ENCODE measurements at regions not wholly inside any gene's neighbourhood (a gene's known extent, or its start where the extent isn't known, plus 50 kb on each side); places are given as distances from the start of the nearest gene placed in this dataset.

GRCh38 chr9:13020146-13021040 lies 245.6 kb downstream of the LURAP1L start:
- TF ChIP-seq CTCF (IDR thresholded peaks at IDR 0.05; ENCODE audit: partially characterized antibody, unreplicated experiment): no peak
- Mint-ChIP-seq H3K27ac (ENCODE audit: unreplicated experiment) (no peak overlapping the region), H3K27me3 (ENCODE audit: unreplicated experiment) (no peaks in the 10 kb centered on the region), H3K9me3 (ENCODE audit: unreplicated experiment) (no peaks in the 10 kb centered on the region), H3K4me1 (ENCODE audit: low read depth, unreplicated experiment) (no peaks in the 10 kb centered on the region), H3K4me3 (ENCODE audit: unreplicated experiment) (no peak overlapping the region), H3K36me3 (ENCODE audit: unreplicated experiment) (no peaks in the 10 kb centered on the region)
- no peak for DNase-seq

GRCh38 chr9:13022756-13023155 lies 247.9 kb downstream of the LURAP1L start:
- Mint-ChIP-seq H3K9me3 (ENCODE audit: unreplicated experiment) (no peaks in the 10 kb centered on the region), H3K4me1 (ENCODE audit: low read depth, unreplicated experiment) (no peaks in the 10 kb centered on the region), H3K36me3 (ENCODE audit: unreplicated experiment) (no peaks in the 10 kb centered on the region)

GRCh38 chr9:13023498-13023897 lies 248.7 kb downstream of the LURAP1L start:
- no peak for DNase-seq
- no peak for TF ChIP-seq CTCF (IDR thresholded peaks at IDR 0.05; ENCODE audit: partially characterized antibody, unreplicated experiment)
- Mint-ChIP-seq H3K4me3 (ENCODE audit: unreplicated experiment) (no peak overlapping the region), H3K4me1 (ENCODE audit: low read depth, unreplicated experiment) (no peaks in the 10 kb centered on the region), H3K27me3 (ENCODE audit: unreplicated experiment) (no peaks in the 10 kb centered on the region), H3K27ac (ENCODE audit: unreplicated experiment) (no peak overlapping the region), H3K36me3 (ENCODE audit: unreplicated experiment) (no peaks in the 10 kb centered on the region), H3K9me3 (ENCODE audit: unreplicated experiment) (no peaks in the 10 kb centered on the region)

More at GRCh38 chr9:13022756-13023155, 247.9 kb downstream of the LURAP1L start:
- no peak for TF ChIP-seq CTCF (IDR thresholded peaks at IDR 0.05; ENCODE audit: partially characterized antibody, unreplicated experiment)
- no peaks in the 10 kb centered on the region for H3K27me3 Mint-ChIP-seq (ENCODE audit: unreplicated experiment)
- DNase-seq: no peak
- no peak overlapping the region for H3K27ac Mint-ChIP-seq (ENCODE audit: unreplicated experiment)
- H3K4me3 Mint-ChIP-seq (ENCODE audit: unreplicated experiment): no peak overlapping the region

GRCh38 chr9:13026956-13027355 lies 252.1 kb downstream of the LURAP1L start:
- DNase-seq: no peak
- Mint-ChIP-seq H3K27me3 (ENCODE audit: unreplicated experiment) (peaks cover 2% of the 10 kb centered on the region), H3K4me3 (ENCODE audit: unreplicated experiment) (no peak overlapping the region), H3K27ac (ENCODE audit: unreplicated experiment) (no peak overlapping the region), H3K9me3 (ENCODE audit: unreplicated experiment) (no peaks in the 10 kb centered on the region), H3K36me3 (ENCODE audit: unreplicated experiment) (no peaks in the 10 kb centered on the region), H3K4me1 (ENCODE audit: low read depth, unreplicated experiment) (no peaks in the 10 kb centered on the region)
- TF ChIP-seq CTCF (IDR thresholded peaks at IDR 0.05; ENCODE audit: partially characterized antibody, unreplicated experiment): no peak

GRCh38 chr9:13027879-13028278 lies 251.6 kb downstream of the MPDZ start:
- no peak for DNase-seq
- no peak overlapping the region for H3K27ac Mint-ChIP-seq (ENCODE audit: unreplicated experiment)
- H3K27me3 Mint-ChIP-seq (ENCODE audit: unreplicated experiment): peaks cover 2% of the 10 kb centered on the region
- H3K4me3 Mint-ChIP-seq (ENCODE audit: unreplicated experiment): no peak overlapping the region
- no peak for TF ChIP-seq CTCF (IDR thresholded peaks at IDR 0.05; ENCODE audit: partially characterized antibody, unreplicated experiment)
- no peaks in the 10 kb centered on the region for H3K36me3 Mint-ChIP-seq (ENCODE audit: unreplicated experiment)
- no peaks in the 10 kb centered on the region for H3K4me1 Mint-ChIP-seq (ENCODE audit: low read depth, unreplicated experiment)
- H3K9me3 Mint-ChIP-seq (ENCODE audit: unreplicated experiment): no peaks in the 10 kb centered on the region

All from glutamatergic neuron (in vitro differentiated cells).